Inferior parietal cortex (tissue), 1 donor: ENCODE measurements at regions not wholly inside any gene's neighbourhood (a gene's known extent, or its start where the extent isn't known, plus 50 kb on each side); places are given as distances from the start of the nearest gene placed in this dataset.
"Not testable (repeated sequence)": the region's sequence is repeated elsewhere in the genome, so short reads cannot be mapped to it uniquely, and the experiment has no call there.

Source experiments
- DNase-seq: peaks from one replicate; pipeline ENCODE4 v3.0.0-alpha.2; 2016; ENCODE audit errors: extremely low spot score

DNA sequence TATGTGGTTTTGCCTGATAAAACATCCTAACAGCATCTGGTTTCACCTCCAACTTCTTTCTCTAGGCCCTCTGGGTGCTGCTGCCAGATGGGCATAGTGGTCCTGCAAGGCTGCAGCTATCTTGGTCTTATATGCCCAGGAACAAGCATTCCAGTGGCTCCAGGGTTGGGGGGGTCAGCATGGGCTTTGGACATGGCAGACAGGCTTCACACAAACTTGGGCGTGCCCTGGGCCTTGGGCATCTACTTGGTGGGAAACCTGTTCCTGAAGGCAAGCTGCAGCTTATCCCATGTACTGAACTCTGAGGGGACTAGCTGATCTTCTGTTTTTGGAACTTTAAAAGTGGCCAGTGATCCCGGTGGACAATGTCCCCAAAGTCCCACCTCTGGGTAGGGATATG lies 54.9 kb upstream of the ZNF678 start:
- DNase-seq, result no peak

DNA sequence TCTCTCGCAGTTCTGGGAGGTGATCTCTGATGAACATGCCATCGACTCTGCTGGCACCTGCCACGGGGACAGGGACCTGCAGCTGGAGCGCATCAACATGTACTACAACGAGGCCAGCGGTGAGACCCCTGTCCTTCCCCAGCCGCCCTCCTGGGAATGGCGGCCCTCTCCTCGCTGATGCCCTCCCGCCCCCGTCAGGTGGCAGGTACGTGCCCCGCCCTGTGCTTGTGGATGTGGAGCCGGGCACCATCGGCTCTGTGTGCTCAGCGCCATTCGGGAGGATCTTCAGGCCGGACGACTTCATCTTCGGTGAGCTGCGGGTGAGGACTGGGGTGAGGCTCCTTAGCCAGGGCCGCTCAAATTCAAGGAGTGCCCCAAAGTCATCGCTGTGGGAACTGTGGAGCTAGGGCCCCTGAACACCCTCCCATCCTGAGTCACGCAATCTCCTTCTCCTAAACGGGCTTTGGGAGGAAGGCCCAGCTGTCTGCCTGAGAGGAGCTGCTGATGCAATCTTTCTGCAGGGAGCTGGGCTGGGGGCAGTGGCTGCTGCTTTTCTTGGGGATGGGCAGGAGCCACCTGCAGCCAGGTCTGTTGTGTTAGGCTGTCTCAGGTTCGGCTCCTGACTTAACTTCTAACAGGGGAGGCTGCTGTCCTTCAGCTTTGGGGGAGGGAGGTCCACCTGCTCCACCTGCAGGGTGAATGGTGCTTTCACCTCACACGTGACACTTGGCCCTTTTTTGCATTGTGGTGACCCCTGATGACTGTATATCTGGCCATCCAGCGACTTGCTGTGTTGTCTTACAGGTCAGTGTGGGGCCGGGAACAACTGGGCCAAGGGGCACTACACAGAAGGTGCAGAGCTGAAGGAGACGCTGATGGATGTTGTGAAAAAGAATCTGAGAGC lies 56.6 kb upstream of the ZNF678 start:
- not testable (repeated sequence) for DNase-seq

DNA sequence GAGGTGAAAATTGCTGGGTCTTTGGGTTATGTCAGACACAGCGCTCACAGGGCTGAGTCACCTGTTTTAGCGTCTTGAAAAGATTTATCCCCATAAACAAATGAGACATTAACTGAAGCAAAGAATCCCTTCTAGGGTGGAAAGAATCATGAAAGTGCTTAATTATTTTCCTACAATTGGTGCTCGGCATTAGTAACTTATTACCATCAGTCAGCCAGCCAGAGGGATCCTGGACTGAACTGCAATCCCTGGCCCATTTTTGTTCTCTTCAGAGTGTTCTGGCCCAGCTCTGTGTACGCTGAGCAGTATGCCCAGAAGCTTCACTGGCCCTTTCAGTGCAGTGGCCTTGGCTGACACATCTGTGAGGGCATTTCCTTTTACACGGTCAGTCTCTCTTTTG lies 67.3 kb upstream of the ZNF678 start:
- DNase-seq, result not testable (repeated sequence)

DNA sequence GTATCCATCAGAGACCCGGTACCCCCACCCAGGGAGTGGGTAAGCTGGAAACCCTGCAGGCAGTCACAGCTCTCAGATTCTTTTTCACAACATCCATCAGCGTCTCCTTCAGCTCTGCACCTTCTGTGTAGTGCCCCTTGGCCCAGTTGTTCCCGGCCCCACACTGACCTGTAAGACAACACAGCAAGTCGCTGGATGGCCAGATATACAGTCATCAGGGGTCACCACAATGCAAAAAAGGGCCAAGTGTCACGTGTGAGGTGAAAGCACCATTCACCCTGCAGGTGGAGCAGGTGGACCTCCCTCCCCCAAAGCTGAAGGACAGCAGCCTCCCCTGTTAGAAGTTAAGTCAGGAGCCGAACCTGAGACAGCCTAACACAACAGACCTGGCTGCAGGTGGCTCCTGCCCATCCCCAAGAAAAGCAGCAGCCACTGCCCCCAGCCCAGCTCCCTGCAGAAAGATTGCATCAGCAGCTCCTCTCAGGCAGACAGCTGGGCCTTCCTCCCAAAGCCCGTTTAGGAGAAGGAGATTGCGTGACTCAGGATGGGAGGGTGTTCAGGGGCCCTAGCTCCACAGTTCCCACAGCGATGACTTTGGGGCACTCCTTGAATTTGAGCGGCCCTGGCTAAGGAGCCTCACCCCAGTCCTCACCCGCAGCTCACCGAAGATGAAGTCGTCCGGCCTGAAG lies 69.3 kb upstream of the ZNF678 start:
- not testable (repeated sequence) for DNase-seq

DNA sequence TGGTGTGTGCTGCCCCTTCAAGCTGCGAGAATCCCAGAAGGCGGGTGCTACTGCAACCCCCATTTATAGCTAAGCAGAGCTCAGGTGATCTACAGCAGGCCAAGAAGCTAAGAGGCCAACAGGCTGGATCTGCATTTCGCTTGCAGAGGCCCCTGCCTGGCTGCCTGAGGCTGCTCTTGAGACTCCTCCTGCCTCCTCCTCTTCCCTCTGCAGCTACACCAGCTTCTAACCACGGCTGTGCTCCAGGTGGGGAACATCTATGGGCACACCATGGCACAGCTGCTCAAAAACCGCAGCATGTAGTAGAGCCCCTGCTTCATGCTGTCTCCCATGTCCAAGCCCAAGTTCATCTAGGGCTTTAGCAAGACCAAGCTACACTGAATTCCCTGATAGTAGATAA lies 72.9 kb upstream of the ZNF678 start:
- no peak for DNase-seq

DNA sequence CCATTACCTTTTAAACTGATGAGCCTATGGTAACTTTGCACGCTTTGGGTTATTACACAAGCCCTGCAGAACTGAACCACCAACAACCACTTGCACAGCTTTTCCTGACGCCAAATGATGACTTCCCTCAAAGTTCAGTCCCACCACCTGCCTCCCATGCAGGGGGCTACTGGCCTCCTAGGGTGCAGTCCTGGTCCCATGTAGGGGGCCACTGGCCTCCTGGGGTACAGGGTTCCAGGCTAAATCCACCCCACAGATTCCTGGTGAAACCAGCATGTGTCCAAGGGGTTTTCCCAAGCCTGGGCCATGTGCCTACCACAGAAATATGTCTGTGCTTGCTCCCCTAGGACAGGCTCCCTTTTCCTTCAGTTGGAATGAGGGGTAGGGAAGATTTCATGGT lies 73.4 kb upstream of the ZNF678 start:
- no peak for DNase-seq

DNA sequence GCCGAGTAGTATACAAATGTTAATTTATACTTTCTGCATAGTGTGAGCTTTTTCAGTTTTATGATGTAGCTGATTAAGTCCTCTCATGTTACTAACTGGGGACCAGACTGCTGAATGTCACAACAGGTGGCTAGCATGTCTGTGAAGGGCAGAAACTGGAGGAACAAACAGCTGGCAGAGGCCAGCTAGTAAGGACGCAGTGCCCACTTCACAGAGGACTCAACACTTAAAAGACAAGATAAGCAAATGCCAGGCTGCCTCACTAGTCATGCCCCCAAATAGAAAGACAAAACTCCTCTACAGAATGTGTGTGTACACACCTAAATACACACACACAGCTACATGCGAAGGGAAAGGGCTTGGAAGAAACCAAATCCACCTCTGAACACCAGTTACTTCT lies 73.8 kb upstream of the ZNF678 start:
- DNase-seq, result no peak

DNA sequence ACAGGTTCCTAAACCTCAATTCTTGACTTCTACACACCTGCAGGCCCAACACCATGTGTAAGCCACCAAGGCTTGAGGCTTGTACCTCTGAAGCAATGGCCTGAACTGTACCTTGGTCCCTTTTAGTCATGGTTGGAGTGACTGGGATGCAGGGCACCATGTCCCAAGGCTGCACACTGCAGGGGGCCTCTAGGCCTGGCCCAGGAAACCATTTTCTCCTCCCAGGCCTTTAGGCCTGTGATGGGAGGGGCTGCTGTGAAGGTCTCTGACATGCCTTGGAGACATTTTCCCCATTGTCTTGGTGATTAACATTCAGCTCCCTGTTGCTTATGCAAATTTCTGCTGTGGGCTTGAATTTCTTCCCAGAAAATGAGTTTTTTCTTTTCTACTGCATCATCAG lies 75.8 kb upstream of the ZNF678 start:
- DNase-seq, result no peak

DNA sequence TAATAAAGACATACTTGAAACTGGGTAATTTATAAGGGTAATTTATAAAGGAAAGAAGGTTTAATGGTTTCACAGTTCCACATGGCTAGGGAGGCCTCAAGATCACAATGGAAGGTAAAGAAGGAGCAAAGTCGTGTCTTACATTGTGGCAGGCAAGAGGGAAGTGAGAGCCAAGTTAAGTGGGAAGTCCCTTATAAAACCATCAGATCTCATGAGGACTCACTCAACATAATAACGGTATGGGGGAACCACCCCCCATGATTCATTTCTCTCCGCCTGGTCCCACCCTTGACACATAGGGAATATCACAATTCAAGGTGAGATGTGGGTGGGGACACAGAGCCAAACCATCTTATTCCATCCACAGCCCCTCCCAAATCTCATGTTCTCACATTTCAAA lies 76.8 kb upstream of the ZNF678 start:
- DNase-seq, result no peak

DNA sequence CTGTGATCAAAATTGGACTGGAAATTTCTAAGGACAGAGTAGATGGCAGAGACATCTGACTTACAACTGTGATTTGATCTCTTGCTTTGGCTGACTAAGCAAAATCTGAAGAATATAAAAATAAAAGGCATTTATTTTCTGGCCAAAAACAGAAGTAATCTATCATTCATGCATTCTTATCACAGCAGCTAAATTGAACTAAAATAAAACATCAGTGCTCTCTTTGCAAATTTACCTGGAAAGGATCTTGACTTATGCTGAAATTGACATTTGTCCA lies 81.4 kb upstream of the ZNF678 start:
- no peak for DNase-seq

DNA sequence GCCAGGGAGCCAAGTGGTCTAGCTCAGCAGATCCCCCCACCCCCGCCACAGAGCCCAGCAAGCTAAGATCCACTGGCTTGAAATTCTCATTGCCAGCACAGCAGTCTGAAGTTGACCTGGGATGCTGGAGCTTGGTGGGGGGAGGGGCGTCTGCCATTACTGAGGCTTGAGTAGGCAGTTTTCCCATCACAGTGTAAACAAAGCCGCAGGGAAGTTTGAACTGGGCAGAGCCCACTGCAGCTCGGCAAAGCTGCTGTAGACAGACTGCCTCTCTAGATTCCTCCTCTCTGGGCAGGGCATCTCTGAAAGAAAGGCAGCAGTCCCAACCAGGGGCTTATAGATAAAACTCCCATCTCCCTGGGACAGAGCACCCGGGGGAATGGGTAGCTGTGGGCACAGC lies 89.3 kb upstream of the ZNF678 start:
- not testable (repeated sequence) for DNase-seq

DNA sequence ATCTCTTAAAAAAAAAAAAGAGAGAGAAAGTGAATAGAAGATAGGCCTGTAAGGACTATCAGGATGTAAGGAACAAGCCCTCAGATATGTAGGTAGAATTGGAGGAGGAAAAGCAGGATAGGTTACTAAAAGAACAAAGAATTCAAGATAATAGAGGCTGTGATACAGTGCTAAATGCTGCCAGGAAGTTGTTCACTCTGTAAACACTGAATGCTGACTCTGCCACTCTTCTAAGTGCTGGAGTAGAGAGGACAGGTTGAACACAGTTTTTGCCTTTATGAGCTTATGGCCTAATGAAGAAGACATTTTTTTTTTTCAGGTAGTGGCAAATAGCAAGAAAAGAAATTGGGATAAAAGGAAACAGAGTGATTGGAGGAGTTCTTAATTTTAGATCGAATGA lies 90.6 kb upstream of the ZNF678 start:
- DNase-seq, result no peak

DNA sequence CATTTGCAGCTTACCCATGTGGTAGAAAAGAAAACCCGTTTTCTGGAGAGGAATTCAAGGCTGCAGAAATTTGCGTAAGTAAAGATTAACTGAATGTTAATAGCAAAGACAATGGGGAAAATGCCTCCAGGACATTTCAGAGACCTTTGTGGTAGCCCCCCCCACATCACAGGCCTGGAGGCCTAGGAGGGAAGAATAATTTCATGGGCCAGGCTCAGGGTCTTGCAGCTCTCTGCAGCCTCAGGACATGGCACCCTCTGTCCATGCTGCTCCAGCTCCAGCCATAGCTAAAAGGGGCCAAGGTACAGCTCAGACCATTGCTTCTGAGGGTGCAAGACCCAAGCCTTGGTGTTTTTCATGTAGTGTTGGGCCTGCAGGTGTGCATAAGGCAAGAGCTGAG lies 92.7 kb upstream of the ZNF678 start:
- DNase-seq, result no peak

DNA sequence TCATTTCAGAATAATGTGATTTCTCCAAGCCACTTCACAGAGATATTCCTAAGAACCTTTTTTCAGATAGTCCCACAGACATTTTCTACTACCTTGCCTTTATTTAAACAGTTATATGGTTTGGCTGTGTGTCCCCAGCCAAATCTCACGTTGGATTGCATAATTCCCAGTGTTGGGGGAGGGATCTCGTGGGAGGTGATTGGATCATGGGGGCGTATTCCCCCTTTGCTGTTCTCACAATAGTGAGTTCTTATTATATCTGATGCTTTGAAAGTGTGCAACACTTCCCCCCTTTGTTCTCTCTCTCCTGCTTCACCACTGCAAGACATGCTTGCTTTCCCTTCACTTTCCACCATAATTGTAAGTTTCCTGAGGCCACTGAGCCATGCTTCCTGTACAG lies 93.6 kb upstream of the ZNF678 start:
- no peak for DNase-seq

DNA sequence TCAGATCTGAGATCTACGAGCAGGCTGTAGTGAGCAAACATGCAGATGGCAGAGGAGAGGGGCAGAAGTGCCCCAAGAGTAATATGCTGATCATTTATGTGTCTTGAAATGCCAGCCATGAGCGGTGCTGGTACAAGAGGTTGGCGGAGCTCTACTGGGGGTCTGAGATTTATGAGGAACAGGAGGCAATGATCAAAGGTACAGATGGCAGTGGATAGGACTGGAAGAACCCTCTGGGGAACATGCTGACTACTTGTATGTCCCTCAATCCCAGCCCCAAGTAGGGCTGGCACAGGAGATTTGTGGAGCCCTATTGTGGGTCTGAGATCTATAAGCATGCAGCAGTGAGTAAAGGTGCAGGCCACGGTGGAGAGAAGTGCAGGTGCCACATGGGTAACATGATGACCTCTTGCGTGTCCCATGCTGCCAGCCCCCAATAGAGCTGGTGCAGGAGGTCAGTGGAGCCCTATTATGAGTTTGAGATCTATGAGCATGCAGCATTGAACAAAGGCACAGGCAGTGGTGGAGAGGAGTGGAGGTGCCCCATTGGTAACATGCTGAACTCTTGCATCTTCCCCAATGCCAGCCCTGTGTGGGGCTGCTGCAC lies 97.2 kb upstream of the ZNF678 start:
- no peak for DNase-seq

DNA sequence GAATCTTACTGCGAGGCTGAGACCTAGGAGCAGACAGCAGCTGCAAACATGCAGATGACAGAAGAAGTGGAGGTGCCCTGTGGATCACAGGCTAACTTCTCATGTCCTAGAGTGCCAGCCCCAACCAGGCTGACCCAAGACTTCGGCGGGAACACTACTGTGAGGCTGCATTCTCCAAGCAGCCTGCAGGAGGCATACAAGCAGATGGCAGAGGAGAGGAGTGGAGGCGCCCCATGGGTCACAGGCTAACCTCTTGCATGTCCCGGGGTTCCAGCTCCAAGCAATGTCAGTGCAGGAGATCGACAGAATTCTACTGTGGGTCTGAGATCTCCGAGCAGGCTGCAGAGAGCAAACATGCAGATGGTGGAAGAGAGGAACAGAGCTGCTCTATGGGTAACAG lies 98.1 kb upstream of the ZNF678 start:
- DNase-seq, result no peak

DNA sequence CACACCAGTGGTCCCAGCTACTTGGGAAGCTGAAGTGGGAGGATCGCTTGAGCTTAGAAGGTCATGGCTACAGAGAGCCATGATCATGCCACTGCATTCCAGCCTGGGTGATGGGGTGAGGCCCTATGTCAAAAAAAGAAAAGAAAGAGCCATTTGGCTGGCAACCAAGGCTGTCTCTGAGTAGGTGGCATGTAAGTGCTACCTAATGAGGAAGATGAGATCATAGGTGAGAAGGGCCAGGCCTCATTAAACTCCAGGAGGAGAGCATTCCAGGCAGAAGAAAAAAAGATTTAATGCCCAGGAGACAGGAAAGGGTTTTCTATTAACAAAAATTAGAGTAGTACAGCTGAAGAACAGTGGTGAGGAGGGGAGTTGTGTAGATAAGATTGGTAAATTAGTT lies 103.4 kb upstream of the ZNF678 start:
- DNase-seq, result no peak

DNA sequence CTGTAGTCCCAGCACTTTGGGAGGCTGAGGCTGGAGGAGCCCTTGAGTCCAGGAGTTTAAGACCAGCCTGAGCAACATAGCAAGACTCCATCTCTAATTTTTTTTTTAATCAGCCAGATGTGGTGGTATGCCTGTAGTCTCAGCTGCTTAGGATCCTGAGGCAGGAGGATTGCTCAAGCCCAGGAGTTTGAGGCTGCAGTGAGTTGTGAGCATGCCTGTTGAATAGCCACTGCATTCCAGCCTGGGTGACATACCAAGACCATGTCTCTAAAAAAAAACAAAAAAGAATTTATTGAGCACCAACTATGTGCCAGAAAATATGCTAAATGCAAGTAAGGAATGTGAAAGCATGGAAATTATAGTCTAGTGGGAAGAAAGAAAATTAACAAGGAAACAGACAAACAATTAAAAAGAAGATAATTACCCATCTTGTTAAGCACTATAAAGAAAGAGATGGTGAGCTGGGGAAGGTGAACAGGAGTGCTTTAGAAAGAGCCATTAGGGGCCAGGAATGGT lies 104.0 kb upstream of the ZNF678 start:
- no peak for DNase-seq

DNA sequence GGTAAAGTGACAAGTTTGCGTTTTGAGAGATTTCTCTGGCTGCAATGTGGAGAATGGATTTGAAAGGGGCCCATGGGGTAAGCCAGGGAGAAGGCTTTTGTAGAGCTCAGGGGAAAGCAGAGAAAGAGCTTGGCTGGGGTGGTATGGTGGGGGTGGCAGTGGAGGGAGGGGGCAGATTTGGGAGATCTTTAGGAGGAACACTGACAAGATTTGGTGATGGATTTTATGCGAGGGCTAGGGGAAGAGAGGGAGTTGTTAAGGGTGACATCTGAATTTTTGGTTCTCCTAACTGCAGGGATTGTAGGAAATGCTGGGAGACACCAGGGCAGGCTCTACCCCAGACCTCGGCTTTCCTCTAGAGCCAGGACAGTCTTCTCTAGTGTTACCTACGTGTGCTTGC lies 108.7 kb upstream of the ZNF678 start:
- DNase-seq, result no peak

DNA sequence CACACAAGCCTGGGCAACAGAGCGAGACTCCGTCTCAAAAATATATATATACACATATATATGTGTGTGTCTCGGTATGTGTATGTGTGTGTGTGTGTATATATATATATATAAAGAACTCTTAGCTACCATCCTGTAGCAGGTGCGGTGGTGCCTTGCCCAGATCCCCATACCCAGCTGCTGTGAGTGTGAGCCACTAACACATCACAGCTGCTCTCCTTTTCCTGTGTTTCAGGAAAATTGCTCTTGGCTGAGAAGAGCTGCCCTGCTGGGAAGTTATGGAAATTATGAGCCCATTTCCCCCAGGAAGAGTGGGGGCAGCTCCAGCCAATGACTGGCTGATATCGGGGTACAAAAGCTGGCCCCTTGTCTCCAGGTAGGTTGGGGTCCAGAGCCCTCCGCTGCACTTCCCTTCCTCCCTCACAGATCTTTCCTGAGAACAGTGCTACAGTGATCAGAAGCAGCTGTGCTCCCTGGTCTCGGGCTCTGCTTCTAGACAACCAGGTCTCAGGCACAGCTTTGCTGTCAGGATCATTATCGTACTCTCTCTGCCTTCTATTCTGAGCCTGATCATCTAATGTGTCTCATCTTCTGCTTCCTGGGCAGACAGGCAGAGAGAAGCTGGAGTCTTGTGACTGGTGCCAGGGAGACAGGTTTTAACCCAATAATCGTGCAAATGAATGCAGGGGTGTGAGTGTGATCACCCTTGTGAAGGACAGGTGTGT lies 109.6 kb upstream of the ZNF678 start:
- no peak for DNase-seq

DNA sequence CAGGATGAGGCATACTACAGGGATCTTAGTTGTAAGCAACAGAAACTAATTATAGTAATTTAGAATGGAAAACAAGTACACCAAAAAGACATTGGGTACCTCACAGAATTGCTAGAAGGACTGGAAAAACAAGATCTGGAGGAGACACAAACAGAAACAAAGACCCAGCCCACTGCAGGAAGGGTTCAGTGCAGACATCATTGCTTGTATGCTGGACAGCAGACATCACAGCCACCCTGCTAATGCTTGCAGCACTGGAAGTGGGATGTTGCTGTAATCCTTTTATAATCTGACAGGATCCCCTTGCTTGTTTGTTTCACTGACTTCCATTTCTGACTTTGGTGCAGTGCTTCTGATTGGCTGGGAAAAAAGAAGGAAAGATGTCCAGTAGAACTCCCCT lies 111.4 kb upstream of the ZNF678 start:
- no peak for DNase-seq

DNA sequence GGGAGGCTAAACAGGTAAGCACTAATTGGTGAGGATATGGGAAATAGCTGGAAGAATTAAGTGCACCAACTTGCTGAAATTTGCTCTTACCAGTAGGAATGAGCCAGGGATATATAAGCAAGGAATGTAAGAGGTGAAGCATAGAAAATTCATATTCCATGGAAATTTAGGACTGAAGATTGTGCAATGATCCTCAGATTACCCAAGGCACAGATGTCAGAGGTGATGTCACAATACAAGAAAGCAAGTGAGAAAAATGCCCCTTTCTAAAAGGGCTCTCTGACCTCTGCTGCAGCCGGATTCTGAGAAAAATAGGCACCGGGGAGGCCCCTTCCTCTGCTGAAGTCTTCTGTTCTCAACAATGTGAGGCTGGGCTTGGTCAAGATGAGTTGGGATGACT lies 112.3 kb upstream of the ZNF678 start:
- DNase-seq, result no peak
